HEK293T (cell line): ENCODE measurements at regions not wholly inside any gene's neighbourhood (a gene's known extent, or its start where the extent isn't known, plus 50 kb on each side); places are given as distances from the start of the nearest gene placed in this dataset.

Experiments used
- ARNT ChIP-seq: fragments of 450-650 bp; IDR thresholded peaks from 2 replicates; pipeline ENCODE4 v1.6.1; 2017; ENCODE audit warnings: mild to moderate bottlenecking
- BHLHE40 ChIP-seq: fragments of 450-650 bp; IDR thresholded peaks from 2 replicates; pipeline ENCODE4 v1.6.1; 2016; ENCODE audit warnings: mild to moderate bottlenecking, moderate library complexity, borderline replicate concordance
- FOXA1 ChIP-seq: fragments of 450-650 bp; IDR thresholded peaks from 2 replicates; pipeline ENCODE4 v1.6.1; 2016; ENCODE audit warnings: mild to moderate bottlenecking
- FOXK2 ChIP-seq: fragments of 450-650 bp; IDR thresholded peaks from 2 replicates; pipeline ENCODE4 v1.6.1; 2016; ENCODE audit warnings: mild to moderate bottlenecking
- FOXM1 ChIP-seq: fragments of 450-650 bp; IDR thresholded peaks from 2 replicates; pipeline ENCODE4 v1.6.1; 2017; ENCODE audit warnings: mild to moderate bottlenecking, borderline replicate concordance
- SUZ12 ChIP-seq: fragments of 450-650 bp; IDR thresholded peaks from 2 replicates; pipeline ENCODE4 v1.6.1; 2016; ENCODE audit warnings: mild to moderate bottlenecking
- TARDBP ChIP-seq: fragments of 450-650 bp; IDR thresholded peaks from 2 replicates; pipeline ENCODE4 v1.6.1; 2016
- ZNF384 ChIP-seq: fragments of 450-650 bp; IDR thresholded peaks from 2 replicates; pipeline ENCODE4 v1.6.1; 2016

- TF ChIP-seq SUZ12 = no peak
- TF ChIP-seq ARNT = no peak
- no peak for TF ChIP-seq BHLHE40
- no peak for TF ChIP-seq TARDBP
- no peak for TF ChIP-seq FOXK2
- no peak for TF ChIP-seq FOXA1
- no peak for TF ChIP-seq ZNF384
- TF ChIP-seq FOXM1 = no peak
These were observed 151.5 kb upstream of the TCF4 start for GRCh38 chr18:55739488-55739887.
